Panc1 (cell line): ENCODE measurements at regions not wholly inside any gene's neighbourhood (a gene's known extent, or its start where the extent isn't known, plus 50 kb on each side); places are given as distances from the start of the nearest gene placed in this dataset.

ENCODE experiments used
- CTCF ChIP-seq: fragments of 450-650 bp; IDR thresholded peaks from 2 replicates; pipeline ENCODE4 v1.5.1; 2017; ENCODE audit warnings: mild to moderate bottlenecking
- POLR2AphosphoS5 ChIP-seq: IDR thresholded peaks from 2 replicates; pipeline ENCODE4 v1.6.1; 2012; ENCODE audit warnings: mild to moderate bottlenecking, low read depth, low read length, moderate library complexity
- REST ChIP-seq, 2 experiments: IDR thresholded peaks; 2 replicates each; pipeline ENCODE4 v1.6.1; 2011 to 2012; ENCODE audit warnings: low read depth in 2 of 2, control low read depth in 1 of 2, low read length in 1 of 2, mild to moderate bottlenecking in 1 of 2, moderate library complexity in 1 of 2; ENCODE audit not compliant: insufficient read depth in 1 of 2
- SIN3A ChIP-seq: IDR thresholded peaks from 2 replicates; pipeline ENCODE4 v1.6.1; 2012; ENCODE audit warnings: low read depth, mild to moderate bottlenecking, low read length, moderate library complexity, borderline replicate concordance; ENCODE audit not compliant: insufficient read depth
- TCF7L2 ChIP-seq: IDR thresholded peaks from 2 replicates; pipeline ENCODE4 v1.6.1; 2011; ENCODE audit warnings: mild to moderate bottlenecking, low read depth, low read length, inconsistent platforms

- no peak for TF ChIP-seq CTCF
- no peak for TF ChIP-seq SIN3A
- no peak for TF ChIP-seq POLR2AphosphoS5
- no peak for TF ChIP-seq REST (IDR thresholded peaks at IDR 0.05; ENCODE audit: insufficient read depth in 1 of 2, low read depth in 2 of 2, low read length in 1 of 2)
- no peak for TF ChIP-seq TCF7L2
Measured at GRCh38 chr10:63684257-63684936, 163.2 kb downstream of the REEP3 start.
